GM18873 (cell line): ENCODE measurements at regions not wholly inside any gene's neighbourhood (a gene's known extent, or its start where the extent isn't known, plus 50 kb on each side); places are given as distances from the start of the nearest gene placed in this dataset.

Source experiments
- ATAC-seq: cut with Tn5 transposase; IDR thresholded peaks from one replicate; pipeline ENCODE4 v1.9.1; 2021; ENCODE audit warnings: mild to moderate bottlenecking, moderate library complexity, moderate number of reproducible peaks; ENCODE audit not compliant: unreplicated experiment, low FRiP score

- no peak for ATAC-seq
Observed at GRCh38 chr6:139687055-139687454, 312.6 kb upstream of the CITED2 start.

- ATAC-seq: no peak
Observed at GRCh38 chr6:139686308-139686707, 311.9 kb upstream of the CITED2 start.

- ATAC-seq: no peak
Observed at GRCh38 chr6:139685009-139685408, 310.6 kb upstream of the CITED2 start.

GRCh38 chr6:139680819-139681218, 306.4 kb upstream of the CITED2 start:
- no peak for ATAC-seq

- ATAC-seq: no peak
Observed at GRCh38 chr6:139679516-139680179, 305.2 kb upstream of the CITED2 start.

GRCh38 chr6:139676718-139677117, 302.3 kb upstream of the CITED2 start:
- ATAC-seq: no peak

GRCh38 chr6:139666284-139666683, 291.8 kb upstream of the CITED2 start:
- no peak for ATAC-seq

GRCh38 chr6:139663996-139664395, 289.5 kb upstream of the CITED2 start:
- no peak for ATAC-seq

GRCh38 chr6:139659711-139660110, 285.3 kb upstream of the CITED2 start:
- ATAC-seq: no peak

GRCh38 chr6:139659196-139659595, 284.7 kb upstream of the CITED2 start:
- no peak for ATAC-seq

- ATAC-seq: no peak
Observed at GRCh38 chr6:139657119-139657518, 282.7 kb upstream of the CITED2 start.

- ATAC-seq: no peak
Observed at GRCh38 chr6:139655783-139656705, 281.6 kb upstream of the CITED2 start.

GRCh38 chr6:139654888-139655782, 280.7 kb upstream of the CITED2 start:
- no peak for ATAC-seq

GRCh38 chr6:139654309-139654708, 279.9 kb upstream of the CITED2 start:
- ATAC-seq: no peak

GRCh38 chr6:139653111-139653510, 278.7 kb upstream of the CITED2 start:
- no peak for ATAC-seq

- no peak for ATAC-seq
Observed at GRCh38 chr6:139650941-139651340, 276.5 kb upstream of the CITED2 start.

- ATAC-seq: no peak
Observed at GRCh38 chr6:139649732-139650131, 275.3 kb upstream of the CITED2 start.

GRCh38 chr6:139649128-139649527, 274.7 kb upstream of the CITED2 start:
- ATAC-seq: no peak

GRCh38 chr6:139648430-139649000, 274.1 kb upstream of the CITED2 start:
- ATAC-seq: no peak

GRCh38 chr6:139647841-139648240, 273.4 kb upstream of the CITED2 start:
- no peak for ATAC-seq
